ENCODE measurements at regions not wholly inside any gene's neighbourhood (a gene's known extent, or its start where the extent isn't known, plus 50 kb on each side); places are given as distances from the start of the nearest gene placed in this dataset.
"Not testable (repeated sequence)": the region's sequence is repeated elsewhere in the genome, so short reads cannot be mapped to it uniquely, and the experiment has no call there.

DNA sequence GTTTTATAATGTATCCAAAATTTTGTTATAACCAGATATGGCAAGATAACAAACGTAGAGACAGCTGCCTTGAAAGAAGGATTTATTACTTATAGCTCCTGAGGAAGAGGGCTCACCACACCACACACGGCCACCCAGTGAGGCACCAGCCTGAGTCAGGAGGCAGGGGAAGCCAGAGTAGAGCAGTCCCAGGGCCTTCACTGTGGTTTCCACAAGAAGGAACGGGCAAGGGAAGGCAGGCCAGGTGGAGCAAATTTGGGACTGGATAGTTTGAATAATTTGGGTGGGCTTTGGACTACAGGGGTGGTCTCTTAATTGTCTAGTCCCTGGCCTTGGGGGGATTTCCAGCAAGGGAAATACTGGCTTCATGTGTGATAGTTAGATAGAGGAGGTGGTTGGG is 72.5 kb downstream of the RRAGC start:
- DNase-seq = no peak

DNA sequence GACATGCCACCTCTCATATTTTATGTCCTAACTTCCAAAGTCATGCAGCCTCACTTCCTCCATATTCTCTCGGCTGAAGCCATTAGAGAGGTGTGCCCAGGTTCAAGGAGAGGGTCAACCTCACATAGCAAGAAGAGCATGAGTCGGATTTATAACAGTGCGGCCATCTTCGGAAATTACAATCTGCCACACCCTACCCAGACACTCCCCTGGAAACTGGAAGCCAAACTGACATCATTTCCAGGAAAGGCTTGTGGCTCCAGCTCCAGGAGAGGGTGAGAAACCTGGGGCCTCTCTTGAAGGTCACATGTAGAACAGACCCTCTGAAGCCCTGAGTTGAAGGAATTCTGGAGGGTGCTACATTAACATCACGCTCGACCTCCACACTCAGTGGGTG is 73.5 kb downstream of the RRAGC start:
- DNase-seq = no peak

DNA sequence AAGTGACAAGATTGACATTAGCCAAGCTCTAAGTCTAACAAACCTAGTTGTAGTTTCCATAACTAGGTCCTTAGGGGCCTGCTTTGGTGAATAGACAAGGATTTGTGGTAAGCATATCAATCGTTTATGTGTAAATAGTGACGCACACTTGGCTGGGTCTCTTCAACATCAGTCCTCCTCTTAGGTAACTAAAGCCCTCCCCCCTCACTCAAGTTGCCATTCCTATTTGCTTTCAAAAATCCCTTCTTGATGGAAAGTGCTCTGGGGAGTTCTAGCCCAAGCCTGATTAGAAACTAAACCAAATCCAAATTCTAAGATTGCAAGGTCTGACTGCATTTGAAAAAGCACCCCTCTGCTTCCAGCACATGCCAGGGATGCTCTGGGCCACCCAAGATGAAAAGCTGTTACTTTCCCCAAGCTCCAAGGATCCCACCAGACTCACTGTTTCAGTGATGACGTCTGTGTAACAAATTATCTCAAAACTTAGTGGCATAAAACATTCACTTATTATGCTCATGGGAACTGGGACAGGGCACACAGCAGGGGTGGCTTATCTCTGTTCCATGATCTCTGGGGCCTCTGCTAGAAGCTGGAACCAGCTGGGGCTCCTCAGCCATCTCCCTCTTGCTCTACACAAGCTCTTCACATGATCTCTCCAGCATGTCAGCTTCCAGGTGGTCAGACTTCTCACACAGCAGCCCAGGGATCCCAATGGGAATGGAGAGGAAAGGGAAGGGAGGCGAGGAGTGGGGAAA is 74.1 kb downstream of the RRAGC start:
- DNase-seq = no peak

DNA sequence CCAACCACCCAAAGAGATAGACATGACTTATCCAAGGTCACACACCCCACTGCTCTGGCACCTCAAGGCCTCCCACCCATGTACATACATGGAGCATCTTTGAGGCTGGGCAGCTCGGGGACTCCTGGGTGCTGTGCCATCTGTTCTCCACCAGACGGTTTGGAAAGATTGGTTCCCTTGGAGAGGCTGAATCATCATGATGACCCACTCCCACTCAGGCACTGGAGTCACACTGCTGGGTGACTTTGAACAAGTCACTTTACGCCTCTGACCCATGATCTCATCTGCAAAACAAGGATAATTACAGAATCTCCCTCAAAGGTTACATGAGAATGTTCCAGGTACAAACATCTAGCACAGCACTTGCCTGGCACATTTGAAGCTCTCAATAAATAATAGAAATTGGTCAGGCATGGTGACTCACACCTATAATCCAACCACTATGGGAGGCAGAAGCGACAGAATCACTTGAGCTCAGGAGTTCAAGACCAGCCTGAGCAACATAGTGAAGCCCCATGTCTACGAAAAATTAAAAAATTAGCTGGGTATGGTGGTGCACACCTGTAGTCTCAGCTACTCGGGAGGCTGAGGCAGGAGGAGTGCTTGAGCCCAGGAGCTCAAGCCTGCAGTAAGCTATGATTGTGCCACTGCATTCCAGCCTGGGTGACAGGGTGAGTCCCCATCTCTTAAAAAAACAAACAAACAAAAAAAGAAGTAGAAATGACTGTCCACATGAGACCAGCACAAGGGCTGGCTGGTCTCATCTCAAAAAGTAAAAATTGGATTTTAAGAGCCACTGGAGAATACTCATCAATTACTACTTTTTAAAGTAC is 74.9 kb downstream of the RRAGC start:
- DNase-seq = no peak

DNA sequence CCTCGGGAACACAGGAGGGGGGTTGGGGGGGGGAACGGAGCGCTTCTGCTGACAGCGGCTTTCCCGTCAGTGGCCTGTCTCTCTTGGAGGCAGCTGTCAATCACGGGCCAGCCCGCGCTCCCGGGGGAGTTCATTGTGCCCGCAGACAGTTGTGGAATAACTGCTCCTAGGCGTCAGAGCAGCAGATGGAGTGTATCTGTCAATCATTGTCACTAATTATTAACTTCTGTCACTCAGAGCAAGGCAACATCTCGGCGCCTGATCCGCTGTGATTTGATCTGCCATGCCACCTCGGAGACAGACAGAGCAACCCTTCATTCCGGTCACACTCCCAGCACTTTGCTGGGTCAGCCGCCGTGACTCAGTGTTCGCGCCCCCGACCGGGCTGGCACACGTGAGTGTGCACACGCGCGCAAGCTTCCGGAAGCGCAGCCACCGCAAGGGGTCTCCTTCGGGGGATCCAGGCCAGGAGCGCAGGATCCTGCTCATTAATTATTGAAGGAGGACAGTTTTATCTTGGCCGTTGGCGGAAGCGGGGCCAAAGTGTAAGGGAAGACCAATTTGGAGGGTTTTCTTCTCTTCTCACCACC is 75.8 kb downstream of the RRAGC start:
- no peak for DNase-seq

DNA sequence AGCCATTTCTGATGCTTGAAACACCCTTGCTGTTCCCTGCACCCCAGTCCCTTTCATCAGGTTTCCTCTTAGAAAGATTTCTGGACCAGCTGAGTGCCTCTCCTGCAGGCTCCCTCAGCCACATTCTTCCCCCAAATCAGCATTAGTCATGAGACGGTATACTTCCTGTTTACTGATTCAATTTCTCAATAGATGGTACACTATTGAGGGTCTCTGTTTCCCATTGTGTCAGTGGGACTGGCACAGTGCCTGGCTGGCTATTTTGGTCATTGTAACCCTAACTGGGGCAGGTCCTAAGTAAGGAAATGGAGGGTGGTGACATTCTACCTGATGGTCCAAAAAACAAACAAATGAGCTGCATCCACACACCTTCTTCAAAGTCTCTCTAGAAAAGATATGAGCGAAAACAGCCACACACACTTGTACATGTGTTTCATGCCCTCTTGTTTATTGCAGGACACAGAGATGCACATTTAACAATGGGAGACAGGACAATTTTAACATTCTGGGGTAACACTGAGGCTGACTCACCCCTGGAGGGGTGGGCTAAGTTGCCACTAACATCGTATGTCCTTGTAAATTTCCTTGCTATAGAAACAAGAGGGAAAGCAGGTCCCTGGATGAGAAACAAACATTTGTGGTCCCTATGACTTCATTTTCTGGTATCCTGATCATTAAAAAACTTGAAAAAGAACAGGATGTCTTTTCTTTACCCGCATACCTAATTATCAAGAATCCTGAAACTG is 77.5 kb downstream of the RRAGC start:
- no peak for DNase-seq

DNA sequence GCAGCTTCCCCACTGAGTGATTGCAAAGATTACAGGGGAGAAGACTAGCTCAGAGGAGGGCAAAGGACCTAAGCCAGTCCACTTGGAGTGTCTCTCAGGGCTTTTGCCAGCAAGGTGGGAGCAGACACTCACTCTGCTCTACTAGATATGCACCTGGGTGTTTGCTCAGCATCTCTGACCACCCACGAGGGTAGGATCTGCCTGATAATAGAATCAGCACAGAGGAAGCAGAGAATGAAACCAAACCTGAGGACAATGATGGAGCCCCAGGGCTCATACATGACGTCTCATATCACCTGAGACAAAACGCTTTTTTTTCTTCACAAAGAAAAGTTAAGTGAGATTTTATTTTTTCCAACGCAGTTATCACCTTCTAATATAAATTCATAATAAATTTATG is 79.4 kb downstream of the RRAGC start:
- no peak for DNase-seq

DNA sequence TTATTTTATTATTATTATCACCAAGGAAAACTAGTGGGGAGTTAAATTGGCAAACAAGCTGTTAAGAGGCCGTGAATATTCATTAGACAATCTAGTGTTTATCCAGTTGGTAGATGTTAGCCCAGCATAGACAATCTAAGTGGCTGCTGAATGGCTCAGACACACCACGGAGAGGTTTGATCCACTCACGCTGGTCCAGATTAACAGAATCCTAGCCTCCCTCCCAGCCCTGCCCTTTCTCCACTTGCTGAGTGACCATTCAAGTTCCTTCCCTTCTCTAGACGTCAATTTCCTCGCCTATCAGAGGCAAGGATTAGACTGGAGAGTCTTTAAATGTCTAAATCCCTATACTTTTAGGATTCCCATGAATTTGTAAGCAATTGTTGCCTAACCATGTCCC is 80.1 kb downstream of the RRAGC start:
- DNase-seq = no peak

DNA sequence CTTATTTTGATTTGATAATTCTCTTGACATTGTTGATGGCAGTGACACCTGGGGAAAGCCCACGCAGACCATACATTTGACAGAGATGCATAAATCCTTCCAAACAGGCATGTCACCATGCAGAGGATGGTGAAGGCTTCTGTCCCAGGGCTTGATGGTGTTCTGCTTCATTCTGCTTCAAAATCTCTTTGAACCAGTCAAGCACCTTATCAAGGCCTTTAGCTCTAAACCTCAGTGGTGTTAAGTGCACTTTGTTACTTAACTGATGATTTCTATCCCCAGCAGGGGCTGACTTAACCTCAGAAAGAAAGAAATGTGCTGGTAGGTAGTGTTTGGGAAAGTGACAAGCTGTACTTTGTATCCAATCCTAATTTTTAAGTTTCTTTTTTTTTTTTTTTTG is 81.1 kb downstream of the RRAGC start:
- DNase-seq = no peak

DNA sequence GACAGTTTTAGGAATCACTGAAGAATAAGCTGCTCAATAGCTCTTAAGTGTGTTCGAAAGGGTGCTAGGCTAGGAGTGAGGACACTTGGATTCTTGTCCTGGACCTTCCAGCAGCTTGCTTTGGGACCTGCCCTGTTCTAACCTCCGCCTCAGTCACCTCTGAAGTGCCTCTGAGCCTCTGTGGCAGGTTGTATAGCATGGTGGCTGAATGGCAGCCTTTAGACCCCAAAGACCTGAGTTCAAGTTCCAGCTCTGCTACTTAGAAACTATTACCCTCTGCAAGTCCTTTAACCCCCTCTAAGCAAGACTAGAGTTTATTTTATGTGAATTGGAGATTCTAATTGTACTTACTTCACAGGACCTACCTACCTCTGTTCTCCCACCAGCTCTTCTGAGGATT is 81.5 kb downstream of the RRAGC start:
- no peak for DNase-seq

DNA sequence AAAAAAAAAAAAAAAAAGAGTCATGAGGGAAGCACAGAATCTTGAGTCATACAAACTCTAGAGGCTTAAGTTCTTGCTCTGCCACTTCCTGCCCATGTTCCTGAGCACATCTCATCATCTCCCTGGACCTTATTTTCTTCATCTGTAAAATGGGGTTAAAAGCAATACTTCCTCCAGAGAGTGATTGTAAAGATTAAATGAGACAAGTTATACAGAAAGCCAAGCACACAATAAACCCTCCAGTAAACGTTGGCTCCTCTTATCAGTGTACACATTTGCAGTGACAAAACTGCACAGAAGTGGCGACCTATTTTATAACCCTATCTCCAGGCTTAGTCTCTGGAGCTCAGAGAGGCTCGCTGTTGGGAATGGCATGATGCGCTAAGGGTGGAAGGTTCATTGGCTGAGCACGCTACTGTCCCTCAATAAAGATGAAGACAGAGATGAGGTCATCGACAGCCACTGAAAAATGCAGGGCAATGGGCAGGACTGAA is 82.1 kb downstream of the RRAGC start:
- no peak for DNase-seq

DNA sequence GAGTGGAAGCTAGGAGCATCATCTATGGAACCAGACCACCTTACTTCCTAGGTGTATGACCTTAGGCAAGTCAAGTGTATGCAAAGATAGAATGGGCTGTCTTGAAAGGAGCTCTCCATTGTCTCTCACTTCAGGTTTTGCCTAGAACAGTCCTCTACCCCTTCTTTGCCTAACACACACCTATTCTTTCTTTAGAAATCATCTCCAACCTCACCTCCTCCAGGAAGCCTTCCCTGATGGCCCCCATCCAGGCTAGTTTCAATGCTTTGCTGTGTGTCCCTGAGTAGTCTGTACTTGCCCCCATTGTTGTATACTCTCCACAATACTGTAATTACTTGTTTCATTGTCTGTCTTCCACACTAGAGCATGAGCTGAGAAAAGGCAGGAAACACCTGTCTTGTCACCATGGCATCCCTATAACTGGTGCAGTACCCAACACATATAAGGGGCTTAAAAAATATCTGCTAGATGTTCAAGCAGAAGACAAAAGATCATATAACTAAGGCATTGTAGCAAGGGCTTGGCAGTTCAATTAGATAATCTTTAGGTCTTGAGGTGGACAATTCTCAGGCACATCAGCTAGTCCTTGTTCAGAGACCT is 83.0 kb downstream of the RRAGC start:
- no peak for DNase-seq

DNA sequence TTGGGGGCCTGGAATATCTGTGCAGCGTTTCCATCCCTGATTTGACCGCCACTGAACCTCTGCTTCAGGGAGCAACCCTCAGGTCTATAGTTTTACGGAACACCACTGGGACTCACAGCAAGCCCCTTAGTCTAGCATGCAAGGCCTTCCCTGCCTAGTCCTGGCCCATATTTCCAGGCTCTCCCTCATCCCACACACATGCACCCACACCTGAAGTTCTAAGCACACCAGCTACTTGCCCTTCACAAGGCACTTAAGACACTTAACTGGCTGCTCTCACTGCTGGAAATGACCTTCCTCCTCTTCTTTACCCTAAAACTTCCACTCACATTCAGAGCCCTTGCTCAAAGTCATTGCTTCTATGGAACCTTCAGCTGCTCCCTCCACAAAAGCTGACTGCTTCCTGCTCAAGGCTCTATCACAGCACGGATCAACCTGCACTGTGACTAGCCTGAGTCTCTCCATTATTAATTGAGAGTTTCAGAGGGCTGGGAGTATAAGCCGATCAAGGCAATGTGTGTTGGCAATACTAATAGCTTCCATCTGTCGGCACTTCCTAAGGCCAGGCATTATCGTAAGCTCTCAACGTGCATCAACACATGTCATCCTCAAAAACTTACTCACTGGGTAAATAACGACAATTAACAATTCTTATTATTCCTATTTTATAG is 84.3 kb downstream of the RRAGC start:
- DNase-seq = no peak

DNA sequence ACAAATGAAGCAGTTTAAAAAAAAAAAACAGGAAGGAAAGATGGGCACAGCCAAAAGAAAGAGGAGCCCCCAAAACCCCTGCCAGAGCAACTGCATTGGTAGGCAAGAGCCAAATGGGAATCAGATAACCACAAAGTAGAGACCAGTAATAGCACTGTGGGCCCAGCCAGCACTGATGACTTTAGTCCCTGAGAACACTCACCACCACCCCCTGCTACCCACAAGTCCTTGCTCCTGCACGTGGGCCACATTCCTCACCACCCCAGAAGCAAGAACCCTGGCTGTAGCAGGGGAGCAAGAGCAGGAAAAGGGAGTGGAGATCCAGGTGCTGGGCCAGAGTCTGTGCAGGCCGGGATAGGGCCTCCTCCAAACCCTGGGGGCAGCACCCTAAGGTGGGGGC is 86.1 kb downstream of the RRAGC start:
- no peak for DNase-seq

DNA sequence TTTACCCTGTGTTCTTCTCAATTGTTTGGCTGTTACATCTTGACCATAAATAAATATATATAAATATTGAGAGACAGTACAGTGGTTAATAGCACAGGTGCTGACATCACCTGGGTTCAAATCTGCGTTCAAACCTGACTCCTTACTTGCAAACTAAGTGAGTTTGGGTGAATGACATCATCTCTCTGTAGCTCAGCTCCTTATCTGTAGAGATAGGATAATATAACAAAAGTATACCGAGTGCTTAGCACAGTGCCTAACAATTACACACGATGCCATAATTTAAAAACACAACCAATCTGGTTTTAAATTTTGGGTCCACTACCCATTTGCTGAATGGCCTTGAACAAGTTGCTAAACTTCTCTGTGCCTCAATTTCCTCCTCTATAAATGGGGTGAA is 86.6 kb downstream of the RRAGC start:
- no peak for DNase-seq

DNA sequence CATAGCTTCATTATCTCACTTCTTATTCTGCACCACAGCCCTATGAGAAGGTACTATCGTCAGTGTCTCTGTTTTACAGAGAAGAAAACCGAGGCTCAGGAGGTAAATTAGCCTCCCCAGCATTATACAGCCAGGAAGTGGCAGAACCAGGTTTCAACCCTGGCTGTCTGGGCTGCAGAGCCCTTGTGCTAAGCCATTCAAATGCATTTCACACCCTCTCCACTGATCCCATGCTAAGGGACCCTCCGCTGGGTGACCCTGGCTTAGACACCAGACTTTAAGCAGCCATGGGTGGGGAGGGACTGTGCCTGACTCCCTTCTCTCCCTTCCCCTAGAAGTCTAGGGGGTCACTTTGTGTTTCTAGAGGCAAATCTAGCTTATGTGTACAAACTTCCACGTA is 87.5 kb downstream of the RRAGC start:
- DNase-seq = no peak

DNA sequence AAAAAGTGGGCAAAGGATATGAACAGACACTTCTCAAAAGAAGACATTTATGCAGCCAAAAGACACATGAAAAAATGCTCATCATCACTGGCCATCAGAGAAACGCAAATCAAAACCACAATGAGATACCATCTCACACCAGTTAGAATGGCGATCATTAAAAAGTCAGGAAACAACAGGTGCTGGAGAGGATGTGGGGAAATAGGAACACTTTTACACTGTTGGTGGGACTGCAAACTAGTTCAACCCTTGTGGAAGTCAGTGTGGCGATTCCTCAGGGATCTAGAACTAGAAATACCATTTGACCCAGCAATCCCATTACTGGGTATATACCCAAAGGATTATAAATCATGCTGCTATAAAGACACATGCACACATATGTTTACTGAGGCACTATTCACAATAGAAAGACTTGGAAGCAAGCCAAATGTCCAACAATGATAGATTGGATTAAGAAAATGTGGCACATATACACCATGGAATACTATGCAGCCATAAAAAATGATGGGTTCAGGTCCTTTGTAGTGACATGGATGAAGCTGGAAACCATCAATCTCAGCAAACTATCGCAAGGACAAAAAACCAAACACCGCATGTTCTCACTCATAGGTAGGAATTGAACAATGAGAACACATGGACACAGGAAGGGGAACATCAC is 88.9 kb downstream of the RRAGC start:
- DNase-seq = not testable (repeated sequence)

DNA sequence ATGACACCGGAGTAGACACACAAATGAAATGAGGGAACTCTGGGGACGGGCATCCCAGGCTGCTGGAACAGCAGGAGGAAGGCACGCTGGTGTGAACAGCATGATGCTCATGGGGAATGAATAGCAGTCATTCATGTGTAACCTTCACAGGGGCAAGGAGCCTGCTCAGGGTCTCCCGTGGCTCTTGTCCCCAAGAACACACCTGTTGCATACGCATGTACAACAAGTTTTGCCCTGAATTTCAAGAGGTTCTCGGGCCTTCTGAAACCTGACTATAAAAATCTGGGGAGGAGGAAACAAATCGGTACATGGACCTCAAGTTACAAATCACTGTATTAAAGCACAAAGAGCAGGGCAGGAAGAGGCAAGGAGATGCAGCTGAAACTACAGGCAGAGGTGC is 93.4 kb downstream of the RRAGC start:
- DNase-seq = no peak

DNA sequence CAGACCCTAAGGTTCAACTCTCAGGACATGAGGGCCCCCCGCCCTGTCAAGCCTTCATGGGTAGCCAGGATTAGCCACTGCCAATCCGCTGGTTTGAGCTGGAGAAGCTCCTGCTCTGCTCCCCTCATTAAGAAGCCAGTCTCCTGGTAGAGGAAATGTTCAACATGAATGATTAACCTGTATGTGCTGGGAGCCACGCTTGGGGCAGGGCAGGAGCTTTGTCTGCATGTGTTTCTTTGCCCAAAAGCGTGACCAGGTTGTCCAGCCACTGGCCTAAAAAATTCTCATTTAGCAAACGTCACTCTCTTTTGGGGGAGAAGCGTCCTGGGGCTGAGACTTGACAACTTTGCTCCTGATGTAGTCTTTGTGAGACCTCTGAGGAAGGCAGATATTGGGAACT is 96.5 kb downstream of the RRAGC start:
- no peak for DNase-seq

DNA sequence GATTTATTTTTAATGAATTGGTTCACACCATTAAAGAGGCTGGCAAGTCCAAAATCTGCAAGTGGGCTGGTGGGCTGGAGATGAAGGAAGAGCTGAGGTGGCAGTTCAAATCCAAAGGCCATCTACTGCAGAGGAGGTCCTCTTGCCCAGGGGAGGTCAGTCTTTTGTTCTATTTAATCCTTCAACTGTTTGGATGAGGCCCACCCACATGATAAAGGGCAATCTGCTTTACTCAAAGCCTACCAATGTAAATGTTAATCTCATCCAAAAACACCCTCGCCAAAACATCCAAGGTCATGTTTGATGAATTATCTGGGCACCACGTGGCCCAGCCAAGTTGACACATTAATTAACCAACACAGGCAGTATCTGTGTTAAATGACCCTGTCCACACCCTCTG is 99.0 kb downstream of the RRAGC start:
- DNase-seq = no peak

DNA sequence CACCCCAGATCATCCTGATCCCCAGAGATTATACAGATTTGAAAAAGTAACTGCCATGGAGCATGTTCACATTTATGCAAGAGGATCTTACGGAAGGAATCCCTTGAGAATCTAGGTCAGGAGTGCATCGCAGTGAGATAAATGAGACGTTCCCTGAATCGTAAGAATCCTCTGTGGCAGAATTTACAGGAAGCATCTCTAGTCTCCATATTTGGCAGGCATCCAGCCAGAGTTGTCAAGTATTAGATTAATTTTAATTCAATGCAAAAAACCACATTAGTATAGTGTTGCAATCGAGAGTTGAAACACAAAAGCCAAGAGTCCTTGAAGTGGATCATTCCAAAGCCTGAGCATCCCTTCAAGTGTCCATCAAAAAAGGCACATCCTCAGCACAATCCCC is 100.8 kb downstream of the RRAGC start:
- DNase-seq = no peak
